Fibroblast of skin of abdomen (primary cell): ENCODE measurements at regions not wholly inside any gene's neighbourhood (a gene's known extent, or its start where the extent isn't known, plus 50 kb on each side); places are given as distances from the start of the nearest gene placed in this dataset.
A peak's percentile ranks its signal among the peaks of the same experiment; 100 is the strongest.
"Not testable (repeated sequence)": the region's sequence is repeated elsewhere in the genome, so short reads cannot be mapped to it uniquely, and the experiment has no call there.

Source experiments
- DNase-seq: peaks from one replicate; pipeline ENCODE4 v3.0.0-alpha.2; 2013

GRCh38 chr7:9919-10318 is 182.5 kb upstream of the FAM20C start:
- not testable (repeated sequence) for DNase-seq

GRCh38 chr7:32565-33280 is 159.6 kb upstream of the FAM20C start:
- DNase-seq = not testable (repeated sequence)

DNA sequence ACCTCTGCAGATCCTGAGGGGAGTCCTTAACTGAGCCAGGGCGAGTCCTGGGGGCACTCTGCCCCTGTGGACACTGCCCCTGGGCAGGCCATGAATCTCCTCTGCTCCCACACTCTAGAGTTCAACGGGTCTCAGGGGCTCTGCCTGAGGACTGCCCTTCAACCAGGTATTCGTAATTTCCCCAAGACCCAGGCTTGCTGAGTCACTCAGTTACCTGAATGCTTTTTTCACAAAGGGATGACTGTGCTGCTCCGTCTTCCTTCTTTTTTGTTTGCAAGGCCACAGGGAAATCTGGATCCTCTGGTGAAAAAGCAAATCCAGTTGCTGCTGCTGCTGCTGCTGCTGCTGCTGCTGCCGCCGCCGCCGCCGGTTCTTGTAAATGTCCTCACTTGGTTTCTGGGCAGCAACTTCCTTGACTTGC is 157.2 kb upstream of the FAM20C start:
- DNase-seq = not testable (repeated sequence)

- DNase-seq = not testable (repeated sequence)
Measured at GRCh38 chr7:36539-36938, 155.8 kb upstream of the FAM20C start.

DNA sequence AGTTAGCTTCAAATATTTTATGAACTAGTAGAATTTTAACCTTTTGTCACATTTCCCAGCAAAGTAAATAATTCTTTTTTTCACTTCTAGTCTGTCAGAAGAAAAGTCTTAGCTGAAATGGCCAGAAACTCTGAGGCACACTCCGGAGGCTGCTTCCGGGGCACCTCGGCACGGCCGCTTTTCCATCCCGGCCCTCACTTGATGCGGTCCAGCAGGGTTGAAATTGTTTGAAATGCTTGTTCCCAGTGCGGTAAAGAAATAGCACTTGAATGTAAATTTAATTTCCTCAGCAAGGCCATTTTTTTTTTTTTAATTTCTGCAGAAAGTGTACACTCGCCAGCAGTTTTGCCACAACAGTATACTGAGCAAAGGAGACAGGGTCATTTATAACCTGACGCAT is 154.7 kb upstream of the FAM20C start:
- not testable (repeated sequence) for DNase-seq

GRCh38 chr7:38444-38843 is 153.9 kb upstream of the FAM20C start:
- DNase-seq = not testable (repeated sequence)

DNA sequence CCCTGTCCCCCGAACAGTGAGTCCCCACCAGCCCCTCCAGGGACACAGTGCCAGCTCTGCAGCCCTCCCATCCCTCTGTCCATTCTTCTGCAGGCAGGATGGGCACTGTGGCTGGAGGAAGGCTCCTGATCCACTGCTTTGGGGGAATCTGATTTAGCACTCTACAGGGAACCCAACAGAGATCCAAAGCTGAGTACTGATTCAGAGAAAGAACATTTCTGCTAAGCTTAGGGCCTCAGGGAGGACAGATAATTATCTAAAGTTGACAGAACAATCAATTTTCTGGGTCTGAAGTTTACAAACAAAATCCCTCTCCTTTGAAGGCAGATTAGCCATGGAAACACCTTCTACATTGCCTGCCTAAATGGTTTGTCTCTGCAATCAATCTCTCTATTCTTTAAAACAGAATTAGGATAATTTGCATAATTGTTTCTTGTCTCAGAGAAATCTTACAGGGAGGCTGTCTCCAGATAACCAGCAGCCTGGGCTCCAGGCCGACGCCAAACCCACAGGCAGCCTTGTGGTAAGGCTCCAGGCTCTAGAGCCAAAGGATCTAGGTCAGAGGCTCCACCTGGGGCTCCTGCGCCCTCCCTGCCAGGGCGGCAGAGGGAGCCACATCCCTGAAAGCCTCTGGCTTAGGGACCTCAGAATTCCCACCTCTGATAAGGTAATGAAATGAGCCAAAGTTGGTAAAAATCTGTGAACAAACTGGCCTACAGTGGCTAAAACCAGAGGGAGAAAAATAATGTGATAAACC is 152.2 kb upstream of the FAM20C start:
- peak; percentile 28 for DNase-seq

GRCh38 chr7:40799-41750 is 151.3 kb upstream of the FAM20C start:
- no peak for DNase-seq

GRCh38 chr7:41917-42565 is 150.3 kb upstream of the FAM20C start:
- no peak for DNase-seq

GRCh38 chr7:43791-44540 is 148.4 kb upstream of the FAM20C start:
- DNase-seq = no peak

DNA sequence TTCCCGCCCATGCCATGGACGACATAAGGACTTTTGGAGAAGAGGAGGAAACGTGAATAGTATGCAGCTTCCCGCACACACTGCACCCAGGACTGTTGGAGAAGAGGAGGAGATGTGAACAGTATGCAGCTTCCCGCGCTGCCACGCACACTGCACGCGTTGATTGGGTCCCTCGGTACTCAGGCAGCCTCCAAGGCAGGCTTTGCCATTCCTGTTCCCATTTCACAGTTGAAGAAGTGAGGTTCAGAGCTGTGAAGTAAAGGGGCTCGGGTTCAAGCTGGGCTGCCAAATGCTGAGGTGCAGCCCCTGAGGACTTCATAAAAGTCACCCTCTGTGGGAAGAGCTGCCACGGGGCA is 147.9 kb upstream of the FAM20C start:
- DNase-seq = no peak

DNA sequence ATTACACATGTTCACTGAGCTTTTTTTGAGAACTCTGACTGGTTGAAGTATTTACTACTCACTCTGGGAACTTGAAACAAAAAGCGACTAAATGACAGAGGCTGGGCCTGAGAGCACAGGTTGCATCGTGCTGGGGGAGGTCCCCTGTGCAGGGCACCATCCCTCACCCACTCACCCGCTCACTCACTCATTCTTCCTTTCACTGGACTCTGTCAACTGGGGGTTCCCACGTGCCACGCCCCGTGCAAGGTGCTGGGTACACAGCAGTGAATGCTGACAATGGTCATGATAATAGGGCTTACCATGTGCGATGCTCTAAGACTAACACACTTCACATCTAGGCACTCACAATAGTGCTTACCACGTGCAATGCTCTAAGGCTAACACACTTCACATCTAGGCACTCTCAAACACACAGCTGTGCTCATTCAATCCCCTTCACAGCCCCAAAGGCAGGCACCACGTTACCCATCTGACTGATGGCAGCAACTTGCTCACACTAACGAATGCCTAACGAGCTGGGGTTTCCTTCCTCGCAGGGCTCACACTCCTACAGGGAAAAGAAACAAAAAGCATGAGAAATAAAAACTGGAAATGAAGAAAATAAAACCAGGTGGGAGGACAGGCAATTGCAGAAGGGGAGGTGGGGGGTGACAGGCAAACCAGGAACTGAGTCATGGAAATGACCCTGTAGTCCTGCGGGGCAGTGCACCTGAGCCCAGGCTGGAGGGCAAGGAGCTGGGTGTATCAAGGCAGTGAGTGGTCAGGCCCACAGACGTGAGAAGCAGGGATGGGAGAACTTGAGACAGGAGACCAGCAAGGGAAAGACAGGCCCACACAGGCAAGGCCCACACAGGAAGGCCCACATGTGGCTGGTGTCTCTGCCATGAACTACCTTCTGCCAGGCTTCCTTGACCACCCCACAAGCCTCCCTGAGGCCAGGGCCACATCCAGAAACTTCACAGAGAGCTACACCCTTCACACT is 147.0 kb upstream of the FAM20C start:
- DNase-seq = no peak

GRCh38 chr7:46123-46829 is 146.1 kb upstream of the FAM20C start:
- DNase-seq = no peak

DNA sequence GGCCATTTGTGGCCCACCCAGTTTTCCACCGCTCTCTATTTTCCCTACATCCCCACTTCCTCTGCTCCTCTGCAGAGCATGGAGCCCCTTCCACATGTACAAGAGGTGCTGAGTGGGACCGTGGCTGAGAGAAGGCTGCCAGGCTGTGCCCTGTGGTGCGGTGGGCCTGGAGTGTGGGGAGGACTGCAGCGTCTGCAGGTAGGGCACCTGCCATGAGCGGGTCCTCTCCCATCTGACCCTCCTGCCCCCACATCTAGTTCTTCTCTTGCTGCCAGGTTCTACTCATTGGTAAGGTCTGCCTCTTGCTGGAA is 145.6 kb upstream of the FAM20C start:
- no peak for DNase-seq

- no peak for DNase-seq
Measured at GRCh38 chr7:51456-52068, 140.8 kb upstream of the FAM20C start.

DNA sequence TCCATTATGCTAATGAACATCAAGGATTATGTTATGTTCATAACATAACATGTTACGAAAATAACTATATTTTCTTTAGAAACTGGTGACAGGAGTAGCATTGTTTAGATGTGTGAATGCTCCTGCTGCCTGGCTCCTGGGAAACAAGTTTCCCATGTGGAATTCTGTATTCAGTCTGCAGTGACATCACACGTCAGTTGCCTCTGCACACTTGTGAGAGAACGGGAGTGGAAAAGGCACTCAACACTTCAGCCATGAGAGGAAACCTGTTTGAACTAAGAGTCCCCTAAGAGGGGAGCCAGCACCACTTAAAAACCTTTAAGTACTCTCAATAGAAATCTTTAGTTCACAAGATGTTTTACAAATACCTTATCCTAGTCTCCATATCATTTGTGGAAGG is 140.3 kb upstream of the FAM20C start:
- DNase-seq = no peak

- DNase-seq = no peak
Measured at GRCh38 chr7:53531-53930, 138.8 kb upstream of the FAM20C start.

DNA sequence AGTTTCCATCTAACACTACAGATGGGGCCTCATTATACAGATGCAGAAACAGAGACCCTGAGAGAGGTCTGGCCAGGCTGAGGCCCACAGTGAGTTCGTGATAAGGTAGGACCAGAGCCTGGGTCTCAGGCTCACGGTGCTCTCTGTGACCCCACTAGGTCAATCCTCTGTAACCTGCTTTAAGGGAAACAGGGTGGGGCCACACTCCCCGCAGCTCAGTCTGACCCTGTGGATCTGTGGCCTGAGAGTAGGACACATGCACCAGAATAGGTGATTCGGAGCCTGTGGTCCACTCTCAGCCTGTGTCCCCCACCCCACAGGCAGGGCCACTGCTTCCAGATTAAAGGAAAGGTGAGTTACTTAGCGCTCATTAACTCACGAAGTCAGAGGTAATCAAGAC is 137.8 kb upstream of the FAM20C start:
- DNase-seq = no peak

GRCh38 chr7:55690-56248 is 136.6 kb upstream of the FAM20C start:
- no peak for DNase-seq
